GM19351 (cell line): ENCODE measurements at regions not wholly inside any gene's neighbourhood (a gene's known extent, or its start where the extent isn't known, plus 50 kb on each side); places are given as distances from the start of the nearest gene placed in this dataset.

Source experiments
- ATAC-seq: cut with Tn5 transposase; IDR thresholded peaks from one replicate; pipeline ENCODE4 v1.9.1; 2021; ENCODE audit warnings: mild to moderate bottlenecking, moderate library complexity; ENCODE audit not compliant: unreplicated experiment

DNA sequence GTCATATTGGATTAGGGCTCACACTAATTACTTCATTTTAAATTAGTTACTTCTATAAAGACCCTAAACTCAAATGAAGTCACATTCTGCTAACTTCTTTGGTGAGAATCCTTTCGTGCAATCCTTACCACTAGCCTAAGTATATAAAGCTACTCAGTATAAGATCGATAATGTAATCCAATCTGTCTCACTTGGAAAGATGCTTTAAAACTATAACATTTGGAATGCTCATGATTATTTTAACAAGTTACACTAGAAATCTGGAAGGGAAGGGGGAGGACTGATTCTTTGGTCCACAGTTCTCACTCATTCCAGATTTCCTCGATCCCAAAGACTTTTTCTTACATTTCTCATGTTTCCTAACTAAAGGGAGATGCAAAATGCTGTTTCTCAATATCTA lies 336.4 kb upstream of the SLIT2 start:
- no peak for ATAC-seq

DNA sequence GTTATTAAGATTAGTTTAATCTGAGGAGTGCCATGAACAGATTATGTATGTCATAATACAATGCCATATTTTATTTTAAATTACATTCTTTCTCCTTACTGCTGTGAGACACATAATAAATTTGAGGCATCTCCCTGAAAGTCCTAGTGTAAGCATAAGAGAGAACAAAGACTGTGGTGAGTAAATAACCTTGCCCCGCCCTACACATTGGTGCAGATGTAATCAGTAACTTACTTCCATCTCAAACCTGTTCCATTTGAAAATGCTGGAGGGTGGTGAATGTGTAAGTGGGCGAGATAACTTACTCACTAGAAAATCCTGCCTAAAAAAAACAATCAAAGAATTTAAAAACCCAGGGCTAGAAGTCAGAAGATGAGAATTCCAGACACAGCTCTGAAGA lies 338.1 kb upstream of the SLIT2 start:
- no peak for ATAC-seq

DNA sequence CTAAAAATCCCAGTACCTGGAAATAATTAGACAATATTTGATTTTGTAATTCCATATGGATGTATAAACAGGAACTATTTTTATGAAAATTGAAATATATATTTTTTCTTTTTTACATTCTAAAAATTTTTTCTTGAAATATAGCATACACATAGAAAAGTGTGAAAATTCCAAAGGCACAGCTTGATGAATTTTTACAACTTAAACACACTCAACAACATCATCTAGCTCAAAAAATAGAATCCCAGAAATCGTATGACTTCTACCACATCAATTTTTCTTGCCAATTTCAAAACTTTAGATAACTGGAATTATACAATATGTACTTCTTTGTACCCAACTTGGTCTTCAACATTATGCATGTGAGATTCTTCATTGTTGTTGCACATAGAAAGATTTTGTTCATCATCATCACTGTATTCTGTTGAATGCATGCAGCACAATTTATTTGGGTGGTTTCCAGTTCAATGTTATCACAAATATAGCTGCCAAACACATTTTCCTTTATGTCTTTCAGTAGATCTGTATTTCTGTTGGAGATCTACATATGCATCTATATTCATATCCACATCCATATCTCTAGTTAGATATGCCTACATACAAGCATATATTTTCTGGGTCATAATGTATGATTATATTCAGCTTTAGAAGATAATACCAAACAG lies 340.7 kb upstream of the SLIT2 start:
- ATAC-seq: no peak

DNA sequence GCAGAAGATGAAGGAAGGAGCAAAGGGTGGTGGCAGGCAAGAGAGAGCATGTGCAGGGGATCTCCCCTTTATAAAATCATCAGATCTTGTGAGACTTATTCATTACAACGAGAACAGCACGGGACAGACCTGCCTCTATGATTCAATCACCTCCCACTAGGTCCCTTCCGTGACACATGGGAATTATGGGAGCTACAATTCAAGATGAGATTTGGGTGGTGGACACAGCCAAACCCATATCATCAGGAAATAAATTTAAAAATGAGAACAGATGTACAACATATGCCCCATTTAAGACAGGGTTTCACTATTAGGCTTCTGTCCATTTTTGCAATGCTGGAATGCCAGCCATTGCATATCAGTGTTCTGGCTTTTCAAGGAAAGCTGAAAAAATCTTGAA lies 346.7 kb upstream of the SLIT2 start:
- ATAC-seq: no peak

DNA sequence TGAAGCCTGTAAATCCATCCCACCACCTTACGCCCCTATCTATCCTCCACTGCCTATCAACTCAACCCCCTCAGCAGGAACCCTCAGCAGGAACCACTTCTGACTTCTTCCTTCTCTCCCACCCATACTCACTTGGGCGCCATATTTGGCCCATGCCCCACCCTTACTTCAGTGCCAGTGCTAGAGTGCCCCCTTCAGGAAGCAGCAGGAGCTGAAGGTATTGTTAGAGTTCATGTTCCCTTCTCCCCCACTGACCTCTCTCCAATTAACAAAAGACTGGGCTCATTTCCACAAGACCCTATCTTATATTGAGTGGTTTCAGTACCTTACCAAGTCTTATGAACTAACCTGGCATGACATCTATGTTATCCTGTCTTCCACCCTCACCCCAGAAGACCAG lies 363.1 kb upstream of the SLIT2 start:
- no peak for ATAC-seq

DNA sequence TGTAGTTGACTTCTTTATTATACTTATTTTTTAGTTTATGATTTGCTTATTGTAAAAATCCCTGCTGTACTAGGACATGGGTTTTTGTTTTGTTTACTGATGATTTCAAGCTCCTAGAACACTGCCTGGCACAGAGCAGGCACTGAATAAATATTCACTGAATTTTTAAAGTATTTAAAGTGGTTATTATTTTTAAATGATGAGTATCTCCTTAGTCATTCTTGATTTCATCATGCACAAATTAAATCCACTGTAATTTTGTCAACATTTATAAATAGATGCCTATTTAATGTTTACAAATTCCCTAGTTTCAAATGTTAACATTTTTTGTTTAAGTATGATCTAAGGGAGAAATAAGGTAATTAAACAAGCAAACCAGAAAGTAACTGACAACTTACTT lies 367.9 kb upstream of the SLIT2 start:
- ATAC-seq: no peak

DNA sequence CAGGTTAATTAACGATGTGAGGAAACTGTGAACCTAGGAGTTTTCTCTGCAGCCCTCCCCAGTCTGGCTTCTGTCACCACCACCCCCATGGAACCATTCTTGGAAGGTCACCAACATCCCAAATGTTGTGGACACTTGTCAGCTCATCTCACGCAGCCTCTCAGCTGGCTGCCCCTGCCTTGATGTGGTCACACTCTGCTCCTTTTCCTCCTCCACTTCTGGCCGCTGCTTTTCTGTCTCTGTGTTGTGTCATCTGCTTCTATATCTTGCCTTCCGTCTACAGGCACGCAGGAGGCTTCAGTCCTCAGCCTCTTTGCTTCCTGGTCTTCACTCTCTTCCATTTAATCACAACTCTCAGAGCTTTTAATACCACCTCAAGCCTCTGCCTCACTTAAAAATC lies 371.5 kb upstream of the SLIT2 start:
- no peak for ATAC-seq

DNA sequence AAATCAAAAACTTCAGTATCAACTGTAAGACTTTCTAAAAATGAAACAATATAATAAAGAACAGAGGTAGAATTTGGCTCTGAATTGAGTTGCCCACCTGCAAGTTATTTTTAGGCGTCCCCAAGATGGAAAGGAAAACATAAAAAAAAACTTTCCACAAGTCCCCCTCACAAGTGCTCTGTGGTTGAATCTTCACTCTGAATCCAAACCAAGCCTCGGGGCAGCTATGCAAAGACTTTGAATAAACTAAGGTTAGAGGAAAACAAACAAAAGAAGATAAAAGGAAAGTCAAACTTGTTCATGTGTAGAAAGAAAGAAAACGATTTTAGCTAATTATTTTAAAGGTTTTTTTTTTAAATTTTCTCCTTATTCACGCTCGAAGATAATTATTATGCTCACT lies 372.4 kb upstream of the SLIT2 start:
- ATAC-seq: no peak

DNA sequence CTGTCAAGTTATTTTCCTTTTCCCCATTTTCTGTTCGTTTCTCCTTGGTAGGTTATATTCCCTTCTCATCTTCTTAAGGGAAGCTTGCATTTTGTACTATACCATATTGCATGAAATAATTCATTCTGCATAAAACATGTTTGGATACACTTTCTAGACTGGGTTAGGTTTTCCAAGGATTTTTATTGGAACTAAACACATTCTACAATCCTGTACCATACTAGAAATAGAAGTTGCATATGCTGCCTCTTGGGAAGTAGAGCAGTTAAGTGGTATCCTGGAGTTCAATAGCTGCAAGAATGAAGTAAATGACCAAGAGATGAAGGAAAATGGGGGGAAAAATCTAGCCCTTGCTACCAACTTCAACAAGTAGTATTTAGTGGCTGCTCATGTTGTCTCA lies 393.7 kb upstream of the SLIT2 start:
- no peak for ATAC-seq

DNA sequence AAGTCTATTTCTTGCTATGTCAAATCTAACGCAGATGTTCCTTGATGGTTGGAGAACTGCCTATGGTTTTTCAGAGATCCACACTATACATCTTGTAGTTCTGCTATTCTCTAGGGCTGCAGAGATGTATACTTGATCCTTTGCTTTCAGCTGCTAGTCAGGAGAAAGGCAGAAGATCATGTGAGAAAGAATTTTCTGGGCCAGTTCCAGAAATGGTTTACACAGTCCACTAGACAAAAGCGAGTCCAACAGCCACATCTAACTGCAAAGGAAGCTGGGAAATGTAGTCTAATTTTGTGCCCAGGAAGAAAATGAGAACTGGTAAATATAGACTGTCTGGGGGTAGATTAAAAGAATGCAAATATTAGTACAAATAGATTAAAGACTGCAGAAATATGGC lies 394.3 kb upstream of the SLIT2 start:
- no peak for ATAC-seq

DNA sequence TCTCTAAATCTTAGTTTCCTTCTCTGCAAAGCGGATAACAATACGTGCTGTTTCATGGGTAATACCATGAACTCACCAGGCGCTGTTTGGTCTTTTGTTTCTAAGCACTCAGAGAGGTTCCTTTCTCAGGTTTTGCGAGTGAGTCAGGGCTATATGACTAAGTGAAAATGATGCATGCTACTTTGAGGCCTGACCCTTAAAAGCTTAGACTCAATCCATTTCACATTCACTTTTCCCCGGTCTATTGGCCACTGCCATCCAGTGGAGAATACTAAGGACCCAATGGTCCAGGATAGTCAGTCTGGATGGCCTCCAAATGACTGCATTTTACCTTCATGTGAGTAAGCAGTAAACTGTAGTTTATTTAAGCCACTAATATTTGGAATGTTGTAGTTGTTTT lies 400.8 kb upstream of the SLIT2 start:
- ATAC-seq: no peak

DNA sequence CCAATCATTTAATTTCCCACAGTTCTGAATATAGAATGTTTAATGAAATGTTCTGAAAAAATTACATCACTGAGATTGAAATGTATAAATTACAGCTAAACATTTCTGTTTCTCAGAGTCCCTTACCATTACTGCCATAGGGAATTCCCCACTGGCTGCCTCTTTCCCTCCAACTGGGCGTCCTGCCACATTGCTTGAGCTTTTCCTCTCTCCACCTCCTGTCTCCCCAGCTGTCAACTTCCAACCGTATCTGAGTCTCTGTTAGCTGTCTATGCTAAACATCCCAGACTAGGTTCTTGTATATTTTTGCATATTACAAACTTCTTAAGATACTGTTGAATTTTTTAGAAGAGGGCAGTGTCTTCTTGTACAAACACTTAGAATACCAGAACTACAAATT lies 407.3 kb upstream of the SLIT2 start:
- ATAC-seq: no peak

DNA sequence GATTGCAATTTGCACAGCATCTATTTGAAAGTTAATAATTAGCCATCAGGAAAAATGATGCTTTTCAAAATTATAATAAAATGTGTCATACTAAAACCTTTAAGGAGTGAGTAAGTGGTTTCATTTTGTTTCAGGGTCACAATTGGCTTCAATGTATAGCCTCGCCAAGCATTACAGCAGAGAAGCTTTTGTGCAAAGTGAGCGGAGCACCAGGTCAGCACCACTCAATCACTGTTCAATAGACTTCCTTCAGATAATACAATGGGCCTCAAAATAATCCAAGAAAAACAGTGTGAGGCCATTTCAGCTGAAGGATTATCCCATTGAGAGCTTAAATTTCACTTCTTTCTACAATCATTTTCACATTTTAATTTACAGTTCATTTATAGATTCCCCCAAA lies 409.2 kb upstream of the SLIT2 start:
- no peak for ATAC-seq

DNA sequence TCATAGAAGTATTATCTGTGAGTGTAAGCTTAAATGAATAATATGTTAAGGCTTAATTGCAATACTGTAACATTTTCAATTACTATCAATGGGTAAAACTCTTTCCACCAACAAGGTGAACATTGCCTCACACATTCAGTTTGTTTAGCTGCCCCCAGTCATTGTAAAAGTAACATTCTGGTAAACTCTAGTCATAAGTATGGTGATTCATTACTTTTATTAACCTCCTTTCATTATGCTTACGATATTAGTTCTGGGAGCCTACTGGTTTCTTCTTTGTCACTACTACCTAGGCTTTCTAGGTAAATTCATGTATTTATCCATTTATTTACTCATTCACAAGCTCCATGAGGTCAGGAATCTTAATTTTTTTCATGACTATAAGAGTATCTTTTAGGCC lies 412.8 kb upstream of the SLIT2 start:
- no peak for ATAC-seq

DNA sequence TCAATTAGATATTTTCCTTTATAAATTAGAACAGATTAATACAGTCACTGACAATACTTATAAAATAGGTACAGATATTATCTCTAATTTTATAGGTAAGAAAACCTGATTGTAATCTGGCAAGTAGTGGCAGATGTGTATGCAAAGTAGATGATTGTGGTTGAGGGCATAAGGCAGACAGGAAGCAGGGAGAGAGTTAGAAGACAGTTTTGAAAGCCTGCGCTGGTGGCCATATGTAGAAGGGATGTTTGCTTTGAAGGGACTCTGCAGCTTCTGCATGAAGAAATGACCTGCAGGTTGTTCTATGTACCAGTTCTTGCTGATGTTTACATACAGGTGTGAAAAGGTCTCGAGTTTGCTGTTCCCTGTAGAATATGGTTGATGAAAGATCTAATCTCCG lies 416.3 kb upstream of the SLIT2 start:
- ATAC-seq: no peak

DNA sequence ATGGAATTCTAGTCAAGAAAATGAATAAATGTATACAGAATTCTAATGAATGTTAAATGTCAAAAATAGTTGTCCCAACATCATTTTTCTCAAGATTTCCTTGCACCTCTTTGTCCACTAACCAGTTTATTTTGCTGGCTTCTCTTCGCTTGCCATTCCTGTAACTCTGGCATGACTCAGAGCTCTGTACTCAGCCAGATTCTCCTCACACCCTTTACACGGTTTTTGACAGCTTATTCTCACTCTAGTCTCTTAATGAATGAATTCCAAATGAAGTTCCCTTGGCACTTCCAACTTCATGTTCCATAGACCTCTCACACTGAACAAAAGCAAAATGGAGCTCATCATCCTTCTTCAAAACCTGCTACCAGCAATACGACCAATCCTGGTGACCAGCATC lies 419.3 kb upstream of the SLIT2 start:
- no peak for ATAC-seq

DNA sequence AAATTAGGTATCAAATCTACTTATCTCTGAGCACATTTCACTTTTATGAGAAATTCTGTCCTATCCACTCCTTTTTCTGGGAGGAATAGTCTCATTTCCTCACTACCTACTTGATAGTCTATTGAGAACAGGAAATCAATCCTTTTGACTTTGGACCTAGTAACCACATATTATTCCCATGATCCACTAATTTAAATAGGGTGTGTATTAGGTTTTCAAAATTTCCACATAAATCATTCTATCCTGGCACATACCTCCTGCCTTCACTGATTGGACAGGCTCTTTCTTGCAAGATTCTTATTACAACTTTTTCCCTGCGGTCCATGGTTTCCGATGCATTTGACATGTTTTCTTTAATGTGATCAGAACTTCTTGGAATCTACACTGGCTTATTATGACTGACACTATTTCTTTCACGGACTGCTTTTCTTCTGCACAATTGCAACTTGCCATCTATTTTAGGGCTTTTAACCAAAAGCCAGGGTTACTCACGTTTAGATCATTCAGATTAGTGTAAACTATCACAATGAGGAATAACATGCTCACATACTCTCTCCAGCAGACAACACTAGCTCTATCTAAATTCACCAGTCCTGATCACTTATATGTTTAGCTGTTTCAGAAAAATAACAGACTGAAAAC lies 419.9 kb upstream of the SLIT2 start:
- ATAC-seq: no peak

DNA sequence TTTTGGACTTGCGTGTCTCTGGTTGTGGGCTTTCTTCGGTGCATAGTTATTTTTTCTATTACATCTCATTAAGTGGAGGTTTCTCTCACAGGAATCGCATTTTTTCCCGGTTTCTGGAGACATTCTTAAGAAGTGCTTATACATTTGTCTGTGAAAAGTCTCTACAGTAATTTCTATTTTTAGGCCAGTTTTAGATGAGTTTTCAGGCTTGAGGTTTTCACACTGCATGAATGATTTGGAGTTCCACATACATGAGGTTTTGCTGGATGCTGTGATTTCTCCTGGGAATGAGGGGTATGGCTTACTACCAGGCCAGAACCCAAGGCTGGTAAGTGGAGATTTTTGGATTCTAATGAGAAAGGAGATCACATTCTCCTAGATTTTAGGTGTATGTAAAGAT lies 422.6 kb upstream of the SLIT2 start:
- no peak for ATAC-seq

DNA sequence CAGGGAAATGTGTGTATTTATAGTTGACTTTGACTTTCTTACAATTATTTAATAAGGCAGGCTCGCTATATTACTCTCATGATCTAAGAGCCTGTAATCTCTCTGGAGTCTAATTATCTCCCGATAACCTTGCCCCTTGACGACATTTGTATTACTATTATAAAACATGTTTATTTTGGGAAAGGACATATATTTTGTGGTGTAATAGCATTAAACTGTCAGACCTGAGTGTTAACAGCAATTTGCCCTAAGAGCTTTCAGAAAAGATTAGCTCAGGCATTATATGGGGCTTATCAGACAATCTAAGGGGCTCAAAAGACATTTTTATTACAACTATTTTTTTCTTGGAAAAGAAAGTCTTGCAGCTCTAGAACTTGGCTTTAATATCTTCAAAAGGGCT lies 427.9 kb upstream of the SLIT2 start:
- ATAC-seq: no peak

DNA sequence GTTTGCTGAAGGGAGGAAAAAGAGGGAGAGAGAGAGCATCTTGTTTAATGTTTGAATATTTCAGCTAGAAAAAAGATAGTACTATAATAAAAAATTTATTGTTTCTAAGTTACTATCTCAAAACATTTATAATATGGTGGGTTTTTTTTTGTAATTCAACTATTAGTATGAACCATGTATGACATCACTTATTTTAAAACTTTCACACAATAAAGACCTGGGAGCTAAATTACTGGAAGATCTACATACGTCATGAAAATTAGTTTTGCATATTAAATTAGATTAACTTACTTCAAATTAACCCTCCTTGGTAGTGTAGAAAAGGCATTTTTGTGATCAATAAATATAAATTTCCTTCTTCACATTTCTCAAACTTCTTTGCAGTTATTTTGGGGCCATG lies 432.0 kb upstream of the SLIT2 start:
- no peak for ATAC-seq

DNA sequence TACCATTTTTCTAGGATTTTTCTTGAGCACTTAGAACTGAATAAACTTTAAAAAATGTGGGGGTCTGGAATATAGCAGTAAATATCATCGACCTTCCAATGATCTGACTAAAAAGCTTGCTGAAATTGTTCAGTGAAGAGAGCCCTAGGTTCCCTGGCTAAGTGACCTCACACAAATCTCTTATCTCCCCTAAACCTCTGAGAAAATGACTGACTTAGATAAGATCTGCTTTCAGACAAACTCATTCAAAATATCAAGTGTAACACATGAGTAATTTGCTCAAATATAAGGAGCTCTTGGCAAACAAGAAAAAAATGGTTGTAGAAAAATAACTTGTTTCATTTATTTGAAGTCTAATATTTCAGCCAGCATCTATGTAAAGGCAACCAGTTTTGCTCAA lies 441.7 kb upstream of the SLIT2 start:
- ATAC-seq: no peak

DNA sequence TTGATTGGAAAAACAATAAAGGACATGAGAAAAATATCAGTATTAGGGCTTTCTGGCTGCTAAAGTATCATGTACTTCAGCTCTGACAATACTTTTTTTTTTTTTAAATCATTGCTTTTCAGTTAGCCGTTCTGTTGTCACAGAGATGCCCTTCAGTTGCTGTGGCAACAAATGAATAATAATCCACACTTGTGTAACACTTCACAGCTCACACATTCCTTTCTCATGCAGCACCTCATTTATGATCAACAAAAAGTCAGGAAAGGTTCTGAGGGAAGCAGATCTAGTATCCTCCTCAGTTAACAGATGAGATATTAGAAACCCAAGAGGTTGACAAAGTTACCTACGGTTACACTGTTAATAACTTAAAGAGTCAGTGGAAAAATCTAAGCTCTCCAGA lies 444.2 kb upstream of the SLIT2 start:
- ATAC-seq: no peak

DNA sequence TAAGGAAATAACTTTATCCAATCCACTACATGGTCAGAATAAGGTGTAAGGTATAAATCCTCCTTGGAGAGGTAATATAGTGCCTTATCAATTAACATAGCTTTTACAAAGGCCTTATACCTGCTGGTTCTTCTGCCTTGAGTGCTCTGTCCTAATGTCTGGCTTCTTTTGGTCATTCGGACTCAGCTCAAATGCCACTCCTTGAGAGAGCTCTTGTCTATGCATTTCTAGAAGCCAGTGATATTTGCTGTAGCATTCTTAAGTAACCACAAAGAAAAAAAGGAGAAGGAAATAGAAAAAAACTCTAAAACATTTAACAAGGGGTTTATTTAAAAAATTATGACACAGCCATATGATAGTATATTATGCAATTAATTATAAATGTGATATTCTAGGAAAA lies 444.8 kb upstream of the SLIT2 start:
- no peak for ATAC-seq
